ENCODE measurements at regions not wholly inside any gene's neighbourhood (a gene's known extent, or its start where the extent isn't known, plus 50 kb on each side); places are given as distances from the start of the nearest gene placed in this dataset.

GRCh38 chr3:44078863-44079262 is 162.8 kb upstream of the TOPAZ1 start:
- H3K27ac Mint-ChIP-seq = no peak overlapping the region
- H3K4me3 Mint-ChIP-seq = no peak overlapping the region
- no peak for DNase-seq
- no peaks in the 10 kb centered on the region for H3K36me3 Mint-ChIP-seq (ENCODE audit: insufficient read depth in 2 of 2)
- ATAC-seq (replicated peaks in 1 of 2) = no peak
- no peaks in the 10 kb centered on the region for H3K4me1 Mint-ChIP-seq (ENCODE audit: low read depth)
- peaks cover 18% of the 10 kb centered on the region for H3K27me3 Mint-ChIP-seq (ENCODE audit: low read depth)
- H3K9me3 Mint-ChIP-seq = no peaks in the 10 kb centered on the region

- H3K4me3 Mint-ChIP-seq = no peak overlapping the region
- ATAC-seq (replicated peaks in 1 of 2) (no peak), DNase-seq (no peak)
- H3K9me3 Mint-ChIP-seq = no peaks in the 10 kb centered on the region
- H3K4me1 Mint-ChIP-seq (ENCODE audit: low read depth) = no peaks in the 10 kb centered on the region
- no peak overlapping the region for H3K27ac Mint-ChIP-seq
- no peaks in the 10 kb centered on the region for H3K36me3 Mint-ChIP-seq (ENCODE audit: insufficient read depth in 2 of 2)
- peaks cover 18% of the 10 kb centered on the region for H3K27me3 Mint-ChIP-seq (ENCODE audit: low read depth)
Observed at GRCh38 chr3:44079916-44080315, 161.8 kb upstream of the TOPAZ1 start.

- no peaks in the 10 kb centered on the region for H3K4me1 Mint-ChIP-seq (ENCODE audit: low read depth)
- H3K27ac Mint-ChIP-seq = no peak overlapping the region
- H3K9me3 Mint-ChIP-seq = no peaks in the 10 kb centered on the region
- peaks cover 12% of the 10 kb centered on the region for H3K27me3 Mint-ChIP-seq (ENCODE audit: low read depth)
- H3K36me3 Mint-ChIP-seq (ENCODE audit: insufficient read depth in 2 of 2) = no peaks in the 10 kb centered on the region
- H3K4me3 Mint-ChIP-seq = no peak overlapping the region
- DNase-seq = no peak
- ATAC-seq (replicated peaks in 1 of 2) = no peak
Observed at GRCh38 chr3:44080474-44081072, 161.1 kb upstream of the TOPAZ1 start.

- H3K4me3 Mint-ChIP-seq = no peak overlapping the region
- ATAC-seq (replicated peaks in 1 of 2) = no peak
- H3K36me3 Mint-ChIP-seq (ENCODE audit: insufficient read depth in 2 of 2) = no peaks in the 10 kb centered on the region
- peak overlapping the region; percentile 57 for H3K27ac Mint-ChIP-seq
- peaks cover 7% of the 10 kb centered on the region for H3K4me1 Mint-ChIP-seq (ENCODE audit: low read depth)
- no peaks in the 10 kb centered on the region for H3K9me3 Mint-ChIP-seq
- DNase-seq = no peak
- H3K27me3 Mint-ChIP-seq (ENCODE audit: low read depth) = peaks cover 47% of the 10 kb centered on the region
Observed at GRCh38 chr3:44090036-44090435, 151.7 kb upstream of the TOPAZ1 start.

GRCh38 chr3:44092497-44092896 is 149.2 kb upstream of the TOPAZ1 start:
- ATAC-seq (replicated peaks in 1 of 2) (no peak), DNase-seq (no peak)
- H3K4me3 Mint-ChIP-seq = no peak overlapping the region
- peaks cover 53% of the 10 kb centered on the region for H3K27me3 Mint-ChIP-seq (ENCODE audit: low read depth)
- H3K9me3 Mint-ChIP-seq = no peaks in the 10 kb centered on the region
- peaks cover 7% of the 10 kb centered on the region for H3K4me1 Mint-ChIP-seq (ENCODE audit: low read depth)
- H3K27ac Mint-ChIP-seq = no peak overlapping the region
- H3K36me3 Mint-ChIP-seq (ENCODE audit: insufficient read depth in 2 of 2) = no peaks in the 10 kb centered on the region

GRCh38 chr3:44093531-44093930 is 148.2 kb upstream of the TOPAZ1 start:
- Mint-ChIP-seq H3K36me3 (ENCODE audit: insufficient read depth in 2 of 2) (no peaks in the 10 kb centered on the region), H3K27ac (no peak overlapping the region), H3K9me3 (no peaks in the 10 kb centered on the region), H3K4me3 (no peak overlapping the region), H3K4me1 (ENCODE audit: low read depth) (peaks cover 7% of the 10 kb centered on the region), H3K27me3 (ENCODE audit: low read depth) (peaks cover 42% of the 10 kb centered on the region)
- ATAC-seq (replicated peaks in 1 of 2) = no peak
- DNase-seq = no peak

- H3K27ac Mint-ChIP-seq = no peak overlapping the region
- H3K36me3 Mint-ChIP-seq (ENCODE audit: insufficient read depth in 2 of 2) = no peaks in the 10 kb centered on the region
- DNase-seq (no peak), ATAC-seq (replicated peaks in 1 of 2) (no peak)
- no peak overlapping the region for H3K4me3 Mint-ChIP-seq
- H3K27me3 Mint-ChIP-seq (ENCODE audit: low read depth) = peaks cover 61% of the 10 kb centered on the region
- H3K9me3 Mint-ChIP-seq = no peaks in the 10 kb centered on the region
- no peaks in the 10 kb centered on the region for H3K4me1 Mint-ChIP-seq (ENCODE audit: low read depth)
Observed at GRCh38 chr3:44098656-44099415, 142.8 kb upstream of the TOPAZ1 start.

GRCh38 chr3:44099566-44100297 is 142.0 kb upstream of the TOPAZ1 start:
- Mint-ChIP-seq H3K27me3 (ENCODE audit: low read depth) (peaks cover 62% of the 10 kb centered on the region), H3K4me3 (no peak overlapping the region), H3K9me3 (no peaks in the 10 kb centered on the region), H3K4me1 (ENCODE audit: low read depth) (peaks cover 2% of the 10 kb centered on the region), H3K27ac (no peak overlapping the region), H3K36me3 (ENCODE audit: insufficient read depth in 2 of 2) (no peaks in the 10 kb centered on the region)
- no peak for DNase-seq
- ATAC-seq (replicated peaks in 1 of 2) = no peak

GRCh38 chr3:44100298-44100695 is 141.4 kb upstream of the TOPAZ1 start:
- DNase-seq = no peak
- Mint-ChIP-seq H3K4me3 (no peak overlapping the region), H3K27me3 (ENCODE audit: low read depth) (peaks cover 66% of the 10 kb centered on the region), H3K36me3 (ENCODE audit: insufficient read depth in 2 of 2) (no peaks in the 10 kb centered on the region), H3K4me1 (ENCODE audit: low read depth) (peaks cover 8% of the 10 kb centered on the region), H3K9me3 (no peaks in the 10 kb centered on the region), H3K27ac (no peak overlapping the region)
- ATAC-seq (replicated peaks in 1 of 2) = no peak

- no peak for ATAC-seq (replicated peaks in 1 of 2)
- H3K9me3 Mint-ChIP-seq = no peaks in the 10 kb centered on the region
- no peaks in the 10 kb centered on the region for H3K36me3 Mint-ChIP-seq (ENCODE audit: insufficient read depth in 2 of 2)
- no peak overlapping the region for H3K27ac Mint-ChIP-seq
- DNase-seq = no peak
- H3K27me3 Mint-ChIP-seq (ENCODE audit: low read depth) = peaks cover 76% of the 10 kb centered on the region
- peaks cover 14% of the 10 kb centered on the region for H3K4me1 Mint-ChIP-seq (ENCODE audit: low read depth)
- no peak overlapping the region for H3K4me3 Mint-ChIP-seq
Observed at GRCh38 chr3:44104043-44104442, 137.6 kb upstream of the TOPAZ1 start.

- peaks cover 69% of the 10 kb centered on the region for H3K27me3 Mint-ChIP-seq (ENCODE audit: low read depth)
- ATAC-seq (replicated peaks in 1 of 2) (peak; percentile 100), DNase-seq (peak; percentile 65 to 77)
- peak overlapping the region in 1 of 2 donors; percentile 47 for H3K4me3 Mint-ChIP-seq
- H3K27ac Mint-ChIP-seq = peak overlapping the region; percentile 7
- H3K9me3 Mint-ChIP-seq = no peaks in the 10 kb centered on the region
- peaks cover 14% of the 10 kb centered on the region for H3K4me1 Mint-ChIP-seq (ENCODE audit: low read depth)
- H3K36me3 Mint-ChIP-seq (ENCODE audit: insufficient read depth in 2 of 2) = no peaks in the 10 kb centered on the region
Observed at GRCh38 chr3:44104668-44105321, 136.9 kb upstream of the TOPAZ1 start.

- H3K27me3 Mint-ChIP-seq (ENCODE audit: low read depth) = peaks cover 61% of the 10 kb centered on the region
- no peaks in the 10 kb centered on the region for H3K9me3 Mint-ChIP-seq
- DNase-seq (no peak), ATAC-seq (replicated peaks in 1 of 2) (no peak)
- peaks cover 14% of the 10 kb centered on the region for H3K4me1 Mint-ChIP-seq (ENCODE audit: low read depth)
- H3K36me3 Mint-ChIP-seq (ENCODE audit: insufficient read depth in 2 of 2) = no peaks in the 10 kb centered on the region
- no peak overlapping the region for H3K27ac Mint-ChIP-seq
- H3K4me3 Mint-ChIP-seq = no peak overlapping the region
Observed at GRCh38 chr3:44105571-44105970, 136.1 kb upstream of the TOPAZ1 start.

GRCh38 chr3:44106756-44107155 is 134.9 kb upstream of the TOPAZ1 start:
- Mint-ChIP-seq H3K9me3 (no peaks in the 10 kb centered on the region), H3K27me3 (ENCODE audit: low read depth) (peaks cover 49% of the 10 kb centered on the region), H3K4me3 (no peak overlapping the region), H3K36me3 (ENCODE audit: insufficient read depth in 2 of 2) (no peaks in the 10 kb centered on the region), H3K4me1 (ENCODE audit: low read depth) (peaks cover 14% of the 10 kb centered on the region), H3K27ac (no peak overlapping the region)
- ATAC-seq (replicated peaks in 1 of 2) (no peak), DNase-seq (no peak)

All from activated T-cell treated with anti-CD3 and anti-CD28 coated beads, Interleukin-2, amount 50 U/mL, for 72 hours (primary cell).